SK-N-MC (cell line): ENCODE measurements at regions not wholly inside any gene's neighbourhood (a gene's known extent, or its start where the extent isn't known, plus 50 kb on each side); places are given as distances from the start of the nearest gene placed in this dataset.

ENCODE experiments used
- EZH2 ChIP-seq: fragments of 200-600 bp; sonication (generic); IDR thresholded peaks from one replicate; pipeline ENCODE4 v1.6.1; 2017; ENCODE audit warnings: antibody characterized with exemption
- POLR2AphosphoS5 ChIP-seq: IDR thresholded peaks from 2 replicates; pipeline ENCODE4 v1.6.1; 2012; ENCODE audit warnings: mild to moderate bottlenecking, low read depth, low read length, borderline replicate concordance

- TF ChIP-seq POLR2AphosphoS5 (no peak), EZH2 (no peak)
Observed at GRCh38 chr3:152710549-152710948, 124.4 kb upstream of the P2RY1 start.
